GM21619 (cell line): ENCODE measurements at regions not wholly inside any gene's neighbourhood (a gene's known extent, or its start where the extent isn't known, plus 50 kb on each side); places are given as distances from the start of the nearest gene placed in this dataset.

Experiments
- ATAC-seq: cut with Tn5 transposase; IDR thresholded peaks from one replicate; pipeline ENCODE4 v1.9.1; 2021; ENCODE audit not compliant: unreplicated experiment

DNA sequence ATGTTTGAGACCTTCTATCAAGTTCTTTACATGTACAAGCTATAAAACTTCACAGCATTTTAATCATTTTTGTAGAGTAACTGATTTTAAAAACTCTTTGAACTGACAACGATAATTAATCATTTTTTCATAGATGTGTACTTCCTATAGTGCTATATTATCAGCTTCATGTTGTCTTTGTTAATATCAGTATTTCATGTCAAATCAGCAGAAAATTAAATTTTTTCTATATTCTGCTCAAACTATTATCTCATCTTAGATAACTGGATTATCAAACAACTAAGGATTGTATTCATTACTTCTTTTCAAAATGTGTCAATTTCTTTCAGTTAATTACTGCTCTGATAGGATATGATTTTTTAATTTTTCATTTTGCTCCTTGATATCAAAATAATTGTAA is 214.6 kb upstream of the RGS18 start:
- ATAC-seq, result no peak

DNA sequence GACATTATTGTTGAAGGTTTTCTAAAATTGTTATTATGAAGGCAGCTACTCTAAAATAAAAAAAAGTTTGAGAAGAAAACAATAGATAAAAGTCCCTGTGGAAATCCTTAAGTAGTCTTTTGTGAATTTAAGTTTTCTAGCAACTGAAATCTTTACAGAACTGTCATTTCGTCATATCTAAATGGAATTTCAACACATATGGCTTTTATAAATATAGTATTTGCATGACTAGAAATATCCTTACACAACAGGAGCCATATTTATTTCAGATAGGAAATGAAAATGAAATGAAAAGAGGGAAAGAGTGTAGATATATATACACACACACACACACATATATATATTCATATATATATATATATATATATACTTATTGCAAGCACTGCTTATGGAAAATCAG is 204.7 kb upstream of the RGS18 start:
- no peak for ATAC-seq

DNA sequence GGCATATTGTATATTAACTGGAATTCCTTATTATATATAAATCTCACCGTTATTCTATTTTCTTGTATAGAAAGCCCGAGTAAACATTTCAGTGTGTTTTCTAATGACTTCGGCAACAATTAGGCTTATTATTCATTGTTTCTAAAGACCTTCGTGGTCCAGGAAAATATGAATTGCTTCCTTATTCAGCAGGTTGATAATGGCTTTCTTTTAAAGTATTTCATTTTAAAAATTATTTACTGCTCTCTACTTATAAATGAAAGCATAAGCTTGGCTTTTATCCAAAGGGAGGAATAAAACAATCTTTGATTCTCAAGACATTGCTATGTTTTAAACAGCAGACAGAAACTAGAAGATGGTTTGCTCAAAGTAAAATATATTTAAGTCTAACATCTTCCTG is 198.4 kb upstream of the RGS18 start:
- ATAC-seq, result no peak

- no peak for ATAC-seq
Observed at GRCh38 chr1:191963286-191963685, 195.0 kb upstream of the RGS18 start.

DNA sequence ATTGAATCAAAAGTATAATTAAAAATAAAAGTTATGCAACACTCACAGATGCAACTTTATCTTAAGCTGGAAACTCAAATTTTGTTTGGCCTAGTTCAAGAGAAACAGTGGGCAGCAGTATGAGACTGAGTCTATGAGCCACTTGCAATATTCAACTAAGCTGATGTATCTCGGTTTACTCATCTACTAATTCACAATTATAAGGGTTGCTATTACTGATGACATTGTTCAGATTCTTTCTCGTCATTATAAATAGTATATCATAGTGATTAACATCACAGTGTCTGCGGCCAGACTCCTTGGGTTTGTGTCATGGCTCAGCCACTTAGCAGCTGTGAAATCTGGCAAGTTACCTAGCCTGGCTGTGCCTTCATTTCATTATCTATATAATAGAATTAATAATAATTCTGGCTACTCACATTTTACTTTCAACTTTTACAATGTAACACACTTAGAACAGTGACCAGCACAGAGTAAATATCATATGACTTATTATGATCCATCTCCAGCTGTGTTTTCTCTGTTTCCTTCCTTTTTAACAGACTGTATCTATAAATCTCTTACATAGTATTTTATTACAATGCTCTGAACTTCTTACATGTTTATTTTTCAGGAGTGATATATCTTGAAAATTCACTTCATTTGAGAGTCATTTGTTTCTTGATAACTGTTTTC is 194.3 kb upstream of the RGS18 start:
- no peak for ATAC-seq

- no peak for ATAC-seq
Observed at GRCh38 chr1:191969290-191969689, 189.0 kb upstream of the RGS18 start.

DNA sequence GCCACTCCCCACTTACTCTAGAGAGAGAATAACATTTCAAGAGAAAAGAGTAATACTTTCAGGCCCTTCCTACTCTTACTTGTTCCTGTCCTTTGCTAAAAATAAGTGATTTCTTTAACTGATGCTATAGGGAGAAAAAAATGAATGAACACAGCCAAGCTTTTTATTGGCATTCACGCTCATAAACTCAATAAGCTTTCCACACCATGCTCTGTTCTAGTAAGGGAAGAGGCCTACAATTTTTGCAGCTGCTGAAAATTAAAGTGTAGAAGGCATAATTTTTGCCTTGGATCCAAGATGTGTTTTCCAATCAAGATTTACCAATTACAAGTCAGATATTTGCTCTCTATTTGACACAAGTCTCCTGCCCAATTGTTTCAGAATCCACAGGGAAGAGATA is 188.1 kb upstream of the RGS18 start:
- no peak for ATAC-seq

- no peak for ATAC-seq
Observed at GRCh38 chr1:191971447-191971846, 186.8 kb upstream of the RGS18 start.

DNA sequence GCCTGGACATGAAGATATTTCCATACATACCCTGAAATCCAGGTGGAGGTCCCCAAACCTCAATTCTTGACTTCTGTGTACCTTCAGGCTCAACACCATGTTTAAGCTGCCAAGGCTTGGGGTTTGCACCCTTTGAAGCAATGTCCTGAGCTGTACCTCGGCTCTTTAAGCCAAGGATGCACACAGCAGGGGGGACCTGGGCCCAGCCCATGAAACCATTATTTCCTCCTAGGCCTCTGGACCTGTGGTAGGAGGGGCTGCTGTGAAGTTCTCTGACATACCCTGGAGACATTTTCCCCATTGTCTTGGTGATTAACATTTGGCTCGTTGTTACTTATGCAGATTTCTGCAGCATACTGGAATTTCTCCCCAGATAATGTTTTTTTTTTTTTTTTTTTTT is 184.3 kb upstream of the RGS18 start:
- no peak for ATAC-seq

- no peak for ATAC-seq
Observed at GRCh38 chr1:191977874-191978506, 180.3 kb upstream of the RGS18 start.

GRCh38 chr1:191984856-191985255 is 173.4 kb upstream of the RGS18 start:
- ATAC-seq, result no peak

- ATAC-seq, result no peak
Observed at GRCh38 chr1:191992118-191992517, 166.1 kb upstream of the RGS18 start.

DNA sequence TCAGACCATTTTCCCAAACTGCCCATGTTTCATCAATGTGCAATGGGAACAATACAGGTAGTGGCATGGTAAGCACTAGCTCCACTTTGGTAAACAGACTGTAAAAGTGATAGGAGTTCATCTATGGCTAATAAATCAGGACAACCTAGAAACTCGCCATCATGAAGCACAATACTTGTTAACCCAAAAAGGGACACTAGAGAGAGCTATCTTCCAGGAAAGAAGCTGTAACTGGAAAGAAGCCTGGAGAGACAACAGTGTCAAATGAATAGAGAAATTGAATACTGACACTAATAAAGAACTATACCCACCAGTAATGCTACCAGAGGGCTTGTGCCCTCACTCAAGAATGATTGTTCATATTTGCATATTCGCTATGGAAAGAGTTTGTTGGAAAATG is 164.7 kb upstream of the RGS18 start:
- ATAC-seq, result no peak

GRCh38 chr1:192002063-192002462 is 156.2 kb upstream of the RGS18 start:
- no peak for ATAC-seq

- no peak for ATAC-seq
Observed at GRCh38 chr1:192003295-192004077, 154.8 kb upstream of the RGS18 start.

- ATAC-seq, result no peak
Observed at GRCh38 chr1:192005976-192006375, 152.3 kb upstream of the RGS18 start.

GRCh38 chr1:192008281-192008825 is 149.9 kb upstream of the RGS18 start:
- ATAC-seq, result no peak

DNA sequence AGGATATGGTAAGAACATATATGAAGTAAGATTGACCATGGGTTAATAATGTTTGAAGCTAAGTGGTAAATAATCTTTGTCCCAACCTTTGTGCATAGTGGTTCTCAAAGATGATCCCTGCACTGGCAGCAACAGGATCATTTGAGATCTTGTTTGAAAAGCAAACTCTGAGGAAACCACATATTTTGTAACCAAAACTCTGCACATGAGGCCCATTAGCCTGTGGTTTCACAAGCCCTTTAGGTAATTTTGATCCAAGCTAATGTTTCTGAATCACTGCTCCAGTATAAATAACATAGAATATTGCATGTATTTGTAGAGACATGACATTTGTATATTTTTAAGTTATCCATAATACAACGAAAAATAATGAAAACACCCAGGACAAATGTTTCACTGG is 147.9 kb upstream of the RGS18 start:
- no peak for ATAC-seq

GRCh38 chr1:192011525-192011924 is 146.7 kb upstream of the RGS18 start:
- no peak for ATAC-seq

- ATAC-seq, result no peak
Observed at GRCh38 chr1:192022827-192023226, 135.4 kb upstream of the RGS18 start.

DNA sequence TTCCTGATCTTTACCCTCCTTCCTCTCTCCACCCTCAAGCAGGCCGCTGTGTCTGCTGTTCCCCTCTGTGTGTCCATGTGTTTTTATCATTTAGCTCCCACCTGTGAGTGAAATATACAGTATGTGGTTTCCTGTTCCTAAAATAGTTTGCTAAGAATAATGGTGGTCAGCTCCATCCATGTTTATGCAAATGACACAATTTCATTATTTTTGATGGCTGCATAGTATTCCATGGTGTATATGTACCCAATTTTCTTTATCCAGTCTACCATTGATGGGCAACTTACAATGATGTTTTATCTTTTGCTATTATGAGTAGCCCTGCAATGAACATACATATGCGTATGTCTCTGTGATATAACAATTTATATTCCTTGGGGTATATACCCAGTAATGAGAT is 133.4 kb upstream of the RGS18 start:
- ATAC-seq, result no peak

GRCh38 chr1:192038567-192038966 is 119.7 kb upstream of the RGS18 start:
- ATAC-seq, result no peak
